Hepatocyte (in vitro differentiated cells): ENCODE measurements at regions not wholly inside any gene's neighbourhood (a gene's known extent, or its start where the extent isn't known, plus 50 kb on each side); places are given as distances from the start of the nearest gene placed in this dataset.

Experiments
- EZH2 ChIP-seq: fragments of 200-600 bp; sonication (generic); IDR thresholded peaks from 2 replicates; pipeline ENCODE4 v1.6.1; 2016; ENCODE audit warnings: antibody characterized with exemption, mild to moderate bottlenecking, borderline replicate concordance
- EZH2phosphoT487 ChIP-seq: fragments of 200-600 bp; sonication (generic); IDR thresholded peaks from one replicate; pipeline ENCODE4 v1.6.1; 2018; ENCODE audit warnings: antibody characterized with exemption, mild to moderate bottlenecking, low read depth, moderate library complexity; ENCODE audit not compliant: unreplicated experiment, severe bottlenecking
- TF ChIP-seq, protein P1 (sequence below): fragments of 200-600 bp; sonication (generic); IDR thresholded peaks from 2 replicates; pipeline ENCODE4 v1.5.1; 2016; ENCODE audit warnings: antibody characterized with exemption, mild to moderate bottlenecking; ENCODE audit not compliant: poor library complexity

DNA sequence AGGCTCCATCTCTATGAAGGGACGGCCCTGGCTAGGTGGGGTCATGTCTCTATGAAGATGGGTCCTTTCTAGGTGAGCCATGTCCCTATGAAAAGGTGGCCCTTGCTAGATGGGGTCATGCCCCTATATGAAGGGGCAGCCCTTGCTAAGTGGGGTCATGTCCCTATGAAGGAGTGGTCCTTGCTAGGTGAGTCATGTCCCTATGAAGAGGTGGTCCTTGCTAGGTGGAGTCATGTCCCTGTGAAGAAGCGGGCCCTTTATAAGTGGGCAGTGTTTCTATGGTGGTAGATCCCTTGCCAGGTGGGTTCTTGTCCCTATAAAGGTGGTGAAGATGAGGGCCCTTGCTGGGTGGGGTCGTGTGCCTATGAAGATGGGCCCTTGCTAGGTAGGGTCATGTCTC, 283.0 kb upstream of the IRX2 start:
- TF ChIP-seq, protein P1, sequence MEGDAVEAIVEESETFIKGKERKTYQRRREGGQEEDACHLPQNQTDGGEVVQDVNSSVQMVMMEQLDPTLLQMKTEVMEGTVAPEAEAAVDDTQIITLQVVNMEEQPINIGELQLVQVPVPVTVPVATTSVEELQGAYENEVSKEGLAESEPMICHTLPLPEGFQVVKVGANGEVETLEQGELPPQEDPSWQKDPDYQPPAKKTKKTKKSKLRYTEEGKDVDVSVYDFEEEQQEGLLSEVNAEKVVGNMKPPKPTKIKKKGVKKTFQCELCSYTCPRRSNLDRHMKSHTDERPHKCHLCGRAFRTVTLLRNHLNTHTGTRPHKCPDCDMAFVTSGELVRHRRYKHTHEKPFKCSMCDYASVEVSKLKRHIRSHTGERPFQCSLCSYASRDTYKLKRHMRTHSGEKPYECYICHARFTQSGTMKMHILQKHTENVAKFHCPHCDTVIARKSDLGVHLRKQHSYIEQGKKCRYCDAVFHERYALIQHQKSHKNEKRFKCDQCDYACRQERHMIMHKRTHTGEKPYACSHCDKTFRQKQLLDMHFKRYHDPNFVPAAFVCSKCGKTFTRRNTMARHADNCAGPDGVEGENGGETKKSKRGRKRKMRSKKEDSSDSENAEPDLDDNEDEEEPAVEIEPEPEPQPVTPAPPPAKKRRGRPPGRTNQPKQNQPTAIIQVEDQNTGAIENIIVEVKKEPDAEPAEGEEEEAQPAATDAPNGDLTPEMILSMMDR = no peak
- TF ChIP-seq EZH2 (no peak), EZH2phosphoT487 (no peak)
